ENCODE measurements at regions not wholly inside any gene's neighbourhood (a gene's known extent, or its start where the extent isn't known, plus 50 kb on each side); places are given as distances from the start of the nearest gene placed in this dataset.

- no peak for TF ChIP-seq CHD7 (IDR thresholded peaks at IDR 0.05; ENCODE audit: insufficient replicate concordance, low read length)
- TF ChIP-seq RNF2 (IDR thresholded peaks at IDR 0.05; ENCODE audit: borderline replicate concordance, low read depth, low read length, missing control alignments, poor library complexity, severe bottlenecking), result no peak
- no peak for TF ChIP-seq SAP30 (IDR thresholded peaks at IDR 0.05; ENCODE audit: insufficient read depth, insufficient replicate concordance, low read length)
- TF ChIP-seq JUN (IDR thresholded peaks at IDR 0.05; ENCODE audit: low read depth, low read length), result no peak
- no peak for TF ChIP-seq TBP (IDR thresholded peaks at IDR 0.05; ENCODE audit: low read depth, low read length)
- TF ChIP-seq BACH1 (IDR thresholded peaks at IDR 0.05; ENCODE audit: low read length), result no peak
- TF ChIP-seq SP2 (IDR thresholded peaks at IDR 0.05; ENCODE audit: low read length), result no peak
- no peak for TF ChIP-seq ATF3 (IDR thresholded peaks at IDR 0.05; ENCODE audit: insufficient read depth, low read depth, low read length)
- TF ChIP-seq EZH2 (IDR thresholded peaks at IDR 0.05; ENCODE audit: low read depth, low read length, severe bottlenecking), result no peak
- TF ChIP-seq TAF1 (IDR thresholded peaks at IDR 0.05; ENCODE audit: low read depth, low read length), result no peak
- TF ChIP-seq EP300 (IDR thresholded peaks at IDR 0.05; ENCODE audit: borderline replicate concordance in 1 of 2, low read depth in 2 of 2, low read length in 2 of 2), result no peak
These were observed 51.3 kb upstream of the RBBP6 start (continued) for GRCh38 chr16:24488045-24488444.

Measured in H1 (cell line).